ENCODE measurements at regions not wholly inside any gene's neighbourhood (a gene's known extent, or its start where the extent isn't known, plus 50 kb on each side); places are given as distances from the start of the nearest gene placed in this dataset.
"Not testable (repeated sequence)": the region's sequence is repeated elsewhere in the genome, so short reads cannot be mapped to it uniquely, and the experiment has no call there.

DNA sequence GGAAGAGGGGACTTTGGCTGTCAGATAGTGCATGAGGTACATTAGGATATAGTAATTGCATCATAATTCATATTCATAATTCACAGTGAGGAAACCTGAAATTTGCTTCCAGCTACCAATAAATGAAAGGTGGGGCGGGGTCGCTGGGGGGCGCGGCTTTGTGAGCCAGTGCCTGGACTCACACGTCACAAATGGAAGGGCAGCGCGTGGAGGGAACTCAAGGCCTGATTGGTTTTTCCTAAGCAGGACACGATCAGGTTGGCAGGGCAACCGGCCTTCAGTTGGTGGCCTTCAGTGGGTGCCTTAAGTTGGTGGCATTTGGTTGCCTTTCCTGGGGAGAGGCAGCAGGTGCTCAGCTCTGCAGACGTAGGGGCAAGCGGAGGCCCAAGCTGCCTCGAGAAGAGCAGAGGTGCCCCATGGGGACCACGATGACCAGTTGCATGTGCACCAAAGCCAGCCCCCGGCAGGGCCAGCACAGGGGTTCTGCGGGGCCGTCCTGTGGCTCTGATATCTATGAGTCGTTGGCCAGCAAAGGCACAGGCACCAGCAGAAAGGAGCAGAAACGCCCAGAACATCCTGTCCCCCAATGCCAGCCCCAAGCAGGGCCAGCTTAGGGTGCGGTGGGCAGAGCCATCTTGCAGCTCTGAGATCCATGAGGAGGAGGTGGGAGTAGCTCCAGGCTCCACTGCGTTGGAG, 2637.4 kb upstream of the DEFB115 start:
- not testable (repeated sequence) for H3K4me1 Mint-ChIP-seq; DNase-seq; H3K4me3 Mint-ChIP-seq; H3K27ac Mint-ChIP-seq; ATAC-seq (ENCODE audit: low read depth in 2 of 2); H3K27me3 Mint-ChIP-seq
- Mint-ChIP-seq H3K9me3 (peaks cover 15 to 43% (median 30%) of the 10 kb centered on the region in 7 donors), H3K36me3 (peaks cover 0 to 13% of the 10 kb centered on the region in 2 donors)

DNA sequence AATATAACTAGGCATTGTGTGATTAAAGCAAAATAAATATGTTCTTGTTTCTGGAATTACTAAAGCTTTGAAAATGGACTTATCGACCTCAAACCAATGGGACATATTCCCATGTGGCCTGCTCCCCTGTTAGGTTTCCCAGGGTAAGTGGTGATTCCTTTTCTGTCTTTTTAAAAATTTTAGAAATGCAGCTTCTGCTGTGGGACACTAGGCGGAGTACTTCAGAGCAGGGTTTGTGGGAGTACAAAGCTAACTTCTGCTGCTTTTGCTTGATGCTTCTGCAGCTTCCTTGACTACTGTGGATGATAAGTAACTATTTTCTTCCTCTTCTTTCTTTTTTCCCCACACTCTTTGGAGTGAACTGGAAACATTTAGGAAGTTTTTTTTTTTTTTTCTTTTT, 2632.4 kb upstream of the DEFB115 start:
- H3K4me1 Mint-ChIP-seq; H3K27me3 Mint-ChIP-seq; ATAC-seq (ENCODE audit: low read depth in 2 of 2); H3K27ac Mint-ChIP-seq; H3K4me3 Mint-ChIP-seq; DNase-seq; H3K36me3 Mint-ChIP-seq: not testable (repeated sequence)
- H3K9me3 Mint-ChIP-seq: peaks cover 0 to 24% (median 11%) of the 10 kb centered on the region in 7 donors

DNA sequence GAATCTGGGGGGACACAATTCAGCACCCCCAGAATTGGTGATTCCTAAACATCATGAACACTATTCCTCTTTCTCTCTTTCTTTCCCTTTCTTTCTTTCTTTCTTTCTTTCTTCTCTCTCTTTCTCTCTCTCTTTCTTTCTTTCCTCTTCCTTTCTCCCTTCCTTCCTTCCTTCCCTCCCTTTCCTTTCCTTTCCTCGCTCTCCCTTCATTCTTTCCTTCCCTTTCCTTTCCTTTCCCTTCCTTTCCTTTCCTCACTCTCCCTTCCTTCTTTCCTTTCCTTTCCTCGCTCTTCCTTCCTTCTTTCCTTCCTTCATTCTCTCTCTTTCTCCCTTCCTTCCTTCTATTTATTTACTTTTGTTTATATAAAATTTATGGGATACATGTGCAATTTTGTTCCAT, 2616.6 kb upstream of the DEFB115 start:
- H3K9me3 Mint-ChIP-seq: peaks cover 4 to 27% (median 11%) of the 10 kb centered on the region in 7 donors
- H3K4me1 Mint-ChIP-seq; H3K36me3 Mint-ChIP-seq; H3K27me3 Mint-ChIP-seq; DNase-seq; H3K4me3 Mint-ChIP-seq; ATAC-seq (ENCODE audit: low read depth in 2 of 2); H3K27ac Mint-ChIP-seq: not testable (repeated sequence)
